ENCODE measurements at regions not wholly inside any gene's neighbourhood (a gene's known extent, or its start where the extent isn't known, plus 50 kb on each side); places are given as distances from the start of the nearest gene placed in this dataset.

DNA sequence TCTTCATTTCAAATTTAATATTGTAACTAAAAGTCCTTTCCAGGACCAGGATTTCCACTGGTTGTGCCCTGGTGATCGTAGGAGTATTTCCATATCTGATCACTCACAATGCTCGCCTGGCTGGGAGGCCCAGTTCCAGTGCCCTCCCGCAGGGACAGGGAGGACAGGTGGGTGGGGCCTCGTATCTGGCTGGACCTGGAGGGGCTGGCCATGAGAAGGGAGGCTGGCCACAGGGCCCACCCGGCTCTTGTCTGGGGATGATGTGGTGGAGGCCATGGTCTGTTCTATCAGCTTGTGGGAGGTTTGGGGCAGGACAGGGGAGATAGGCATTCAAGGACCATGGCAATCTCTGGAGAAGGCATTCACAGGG is 286.4 kb downstream of the GADD45G start:
- Histone ChIP-seq H4K20me1 (replicated peaks in 1 of 2; ENCODE audit: control insufficient read depth in 1 of 2, insufficient read depth in 2 of 2, low read length in 2 of 2) (no peaks in the 10 kb centered on the region), H3K56ac (replicated peaks; ENCODE audit: insufficient read length, low read depth, low read length) (no peak overlapping the region), H3K36me3 (ENCODE audit: control insufficient read depth in 2 of 4, insufficient read depth in 4 of 4, low read length in 3 of 4) (no peaks in the 10 kb centered on the region), H3K23me2 (ENCODE audit: low read depth, low read length) (no peaks in the 10 kb centered on the region), H4K91ac (replicated peaks; ENCODE audit: insufficient read length, low read length) (no peak overlapping the region), H3K18ac (ENCODE audit: extremely low read depth, low read length) (no peak overlapping the region), H3K27me3 (replicated peaks in 1 of 4; ENCODE audit: control insufficient read depth in 3 of 4, extremely low read depth in 1 of 4, insufficient read depth in 3 of 4, low read length in 3 of 4) (no peaks in the 10 kb centered on the region), H3K4me2 (ENCODE audit: insufficient read depth in 1 of 2, low read depth in 2 of 2, low read length in 2 of 2) (no peak overlapping the region), H3K9ac (replicated peaks in 1 of 4; ENCODE audit: extremely low read depth in 1 of 4, low read depth in 3 of 4, low read length in 3 of 4) (no peak overlapping the region), H2BK5ac (ENCODE audit: low read depth, low read length) (no peak overlapping the region), H4K8ac (ENCODE audit: extremely low read depth, insufficient read depth, low read length) (no peak overlapping the region; the same call in 1 of the 2 replicates), H3K9me3 (ENCODE audit: insufficient read depth in 2 of 2, low read depth in 1 of 2, low read length in 1 of 2) (no peaks in the 10 kb centered on the region; a peak in 1 of 4 replicates), H3K79me2 (ENCODE audit: control insufficient read depth in 1 of 2, insufficient read depth in 2 of 2, low read length in 2 of 2) (no peaks in the 10 kb centered on the region), H2AFZ (ENCODE audit: low read length) (no peak overlapping the region), H3K79me1 (ENCODE audit: low read depth, low read length) (no peaks in the 10 kb centered on the region), H3K4me1 (replicated peaks in 1 of 4; ENCODE audit: control insufficient read depth in 3 of 4, insufficient read depth in 4 of 4, low read length in 3 of 4) (no peaks in the 10 kb centered on the region; a peak in 1 of 7 replicates), H3K4ac (replicated peaks; ENCODE audit: insufficient read length, low read depth, low read length) (no peak overlapping the region), H3K4me3 (ENCODE audit: extremely low read depth in 1 of 4, insufficient read depth in 2 of 4, low read depth in 3 of 4, low read length in 4 of 4) (no peak overlapping the region), H3K23ac (ENCODE audit: insufficient read length) (no peak overlapping the region), H4K5ac (ENCODE audit: insufficient read length, low read depth, low read length) (no peak overlapping the region), H2BK15ac (ENCODE audit: low read length) (no peak overlapping the region), H2AK5ac (ENCODE audit: low read depth, low read length) (no peak overlapping the region), H3K27ac (ENCODE audit: low read depth, low read length) (no peak overlapping the region), H2BK20ac (ENCODE audit: low read length) (no peak overlapping the region), H3K14ac (ENCODE audit: insufficient read length) (no peak overlapping the region), H2BK120ac (replicated peaks; ENCODE audit: low read depth, low read length) (no peak overlapping the region), H2BK12ac (ENCODE audit: low read depth, low read length) (no peak overlapping the region)
- FAIRE-seq, result no peak
- no peak for DNase-seq (ENCODE audit: low read depth in 1 of 2, low spot score in 2 of 2)
- WGBS, 2 experiments (ENCODE audit: extremely low coverage in 1 of 2, insufficient coverage in 1 of 2, insufficient read length in 1 of 2, insufficient replicate concordance in 2 of 2, low coverage in 1 of 2, low lambda C conversion rate in 2 of 2, missing lambda C conversion rate in 1 of 2), result 84% methylated on average over 5 of the region's 5 CpGs; no CpG with 5 or more reads in 1 of the 2 experiments
- ChIA-PET POLR2A (ENCODE audit: partially characterized antibody) (no interaction called here), CTCF (ENCODE audit: partially characterized antibody) (interaction anchor here (1.6 kb wide), 1 partner anchor 288 kb away, joined by 6 read pairs; no protein-coding TSS in a partner anchor)
- no peak for TF ChIP-seq NRF1 (IDR thresholded peaks at IDR 0.05; ENCODE audit: low read depth, low read length)
- TF ChIP-seq YY1 (IDR thresholded peaks at IDR 0.05; ENCODE audit: low read depth, low read length), result no peak
- no peak for TF ChIP-seq SUZ12 (IDR thresholded peaks at IDR 0.05; ENCODE audit: low read length)
- no peak for TF ChIP-seq ASH2L (IDR thresholded peaks at IDR 0.05; ENCODE audit: low read length)
- no peak for TF ChIP-seq SP2 (IDR thresholded peaks at IDR 0.05; ENCODE audit: low read length)
- TF ChIP-seq GTF2F1 (IDR thresholded peaks at IDR 0.05; ENCODE audit: borderline replicate concordance, low read depth, low read length), result no peak
- no peak for TF ChIP-seq CTBP2 (IDR thresholded peaks at IDR 0.05; ENCODE audit: borderline replicate concordance, insufficient read depth, insufficient read length, low read length)
- TF ChIP-seq CREB1 (IDR thresholded peaks at IDR 0.05), result no peak
- TF ChIP-seq, protein P1, sequence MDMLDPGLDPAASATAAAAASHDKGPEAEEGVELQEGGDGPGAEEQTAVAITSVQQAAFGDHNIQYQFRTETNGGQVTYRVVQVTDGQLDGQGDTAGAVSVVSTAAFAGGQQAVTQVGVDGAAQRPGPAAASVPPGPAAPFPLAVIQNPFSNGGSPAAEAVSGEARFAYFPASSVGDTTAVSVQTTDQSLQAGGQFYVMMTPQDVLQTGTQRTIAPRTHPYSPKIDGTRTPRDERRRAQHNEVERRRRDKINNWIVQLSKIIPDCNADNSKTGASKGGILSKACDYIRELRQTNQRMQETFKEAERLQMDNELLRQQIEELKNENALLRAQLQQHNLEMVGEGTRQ (IDR thresholded peaks at IDR 0.05; ENCODE audit: low read length), result no peak
- no peak for TF ChIP-seq POU5F1 (IDR thresholded peaks at IDR 0.05; ENCODE audit: low read depth, low read length)
- no peak for TF ChIP-seq PHF8 (conservative IDR thresholded peaks at IDR 0.05; ENCODE audit: low read depth, low read length)
- no peak for TF ChIP-seq CHD2 (IDR thresholded peaks at IDR 0.05; ENCODE audit: low read length)
- TF ChIP-seq FOSL1 (IDR thresholded peaks at IDR 0.05; ENCODE audit: insufficient read depth, low read depth, low read length), result no peak
- TF ChIP-seq BACH1 (IDR thresholded peaks at IDR 0.05; ENCODE audit: low read length), result no peak
- TF ChIP-seq RBBP5 (IDR thresholded peaks at IDR 0.05; ENCODE audit: borderline replicate concordance, low read depth, low read length), result no peak

All from H1 (cell line).